IMR-90 (cell line): ENCODE measurements at regions not wholly inside any gene's neighbourhood (a gene's known extent, or its start where the extent isn't known, plus 50 kb on each side); places are given as distances from the start of the nearest gene placed in this dataset.

Source experiments
- ATAC-seq: fragments of 200-7000 bp; cut with Tn5 transposase; 2 replicates; pipeline ENCODE4 v1.9.1; 2020; ENCODE audit warnings: low read depth, mild to moderate bottlenecking, moderate library complexity
- BruUV-seq: library from RNA; stranded (reverse); fragments of 400-500 nt; replicated peaks from 2 replicates; lab custom pipeline; 2021; lab: Mats Ljungman, UMichigan
- CTCF ChIA-PET: fragments of 300-600 bp; formaldehyde crosslinking; extraction: SDS; loops from one replicate; lab custom pipeline; 2021; ENCODE audit warnings: antibody characterized with exemption; lab: Yijun Ruan, JAX
- POLR2A ChIA-PET: fragments of 300-600 bp; sonication (Branson Sonifier 250); formaldehyde crosslinking; loops from one replicate; lab custom pipeline; 2022; ENCODE audit warnings: antibody characterized with exemption; ENCODE audit not compliant: unreplicated experiment; lab: Charles Lee
- DNase-seq: peaks from one replicate; pipeline ENCODE4 v3.0.0; 2013
- H2AFZ ChIP-seq: replicated peaks from 2 replicates; pipeline ENCODE3; 2013; ENCODE audit warnings: low read length, mild to moderate bottlenecking; ENCODE audit not compliant: poor library complexity
- H2AK5ac ChIP-seq: 2 replicates; pipeline ENCODE4 v1.6.1; 2013; ENCODE audit warnings: low read depth, low read length, inconsistent platforms
- H2AK9ac ChIP-seq: replicated peaks from 2 replicates; pipeline ENCODE3; 2013; ENCODE audit warnings: mild to moderate bottlenecking, low read depth, low read length, moderate library complexity; ENCODE audit not compliant: poor library complexity
- H2BK120ac ChIP-seq: 2 replicates; pipeline ENCODE4 v1.6.1; 2013; ENCODE audit warnings: low read depth, low read length, inconsistent platforms
- H2BK15ac ChIP-seq: 3 replicates; pipeline ENCODE4 v1.6.1; 2013; ENCODE audit warnings: low read depth, low read length, inconsistent platforms
- H2BK20ac ChIP-seq: 2 replicates; pipeline ENCODE4 v1.6.1; 2013; ENCODE audit warnings: low read depth, mild to moderate bottlenecking, inconsistent platforms, low read length, moderate library complexity
- H2BK5ac ChIP-seq: 2 replicates; pipeline ENCODE4 v1.6.1; 2013; ENCODE audit warnings: mild to moderate bottlenecking, low read depth, low read length, inconsistent platforms; ENCODE audit not compliant: poor library complexity, severe bottlenecking
- H3K14ac ChIP-seq: replicated peaks from 2 replicates; pipeline ENCODE4 v1.6.1; 2013; ENCODE audit warnings: low read depth, low read length, inconsistent platforms
- H3K18ac ChIP-seq: 2 replicates; pipeline ENCODE4 v1.6.1; 2013; ENCODE audit warnings: low read depth, low read length, control low read depth
- H3K23ac ChIP-seq: 2 replicates; pipeline ENCODE4 v1.6.1; 2013; ENCODE audit warnings: low read depth, low read length, inconsistent platforms
- H3K27ac ChIP-seq: 2 replicates; pipeline ENCODE4 v1.5.1; 2013; ENCODE audit warnings: mild to moderate bottlenecking, control low read depth, low read length; ENCODE audit not compliant: insufficient read depth
- H3K27me3 ChIP-seq: 2 replicates; pipeline ENCODE4 v1.6.1; 2013; ENCODE audit warnings: low read length; ENCODE audit not compliant: control insufficient read depth, insufficient read depth
- H3K36me3 ChIP-seq: 2 replicates; pipeline ENCODE4 v1.6.1; 2013; ENCODE audit warnings: low read length, mixed read lengths; ENCODE audit not compliant: control insufficient read depth, insufficient read depth
- H3K4ac ChIP-seq: 2 replicates; pipeline ENCODE4 v1.6.1; 2013; ENCODE audit warnings: low read depth, low read length, inconsistent platforms
- H3K4me1 ChIP-seq: 2 replicates; pipeline ENCODE4 v1.6.1; 2013; ENCODE audit warnings: low read length, mixed read lengths; ENCODE audit not compliant: control insufficient read depth, insufficient read depth
- H3K4me2 ChIP-seq: 2 replicates; pipeline ENCODE4 v1.6.1; 2013; ENCODE audit warnings: low read depth, mild to moderate bottlenecking, control low read depth, low read length, moderate library complexity
- H3K4me3 ChIP-seq: 2 replicates; pipeline ENCODE4 v1.5.1; 2013; ENCODE audit warnings: low read depth, mild to moderate bottlenecking, control low read depth, low read length, moderate library complexity; ENCODE audit not compliant: insufficient read depth
- H3K56ac ChIP-seq: 2 replicates; pipeline ENCODE4 v1.6.1; 2013; ENCODE audit warnings: low read length, inconsistent platforms; ENCODE audit not compliant: insufficient read depth; ENCODE audit errors: extremely low read depth
- H3K79me1 ChIP-seq, 2 experiments: 2 replicates each; pipeline ENCODE4 v1.6.1; 2013; ENCODE audit warnings: low read length in 2 of 2, inconsistent platforms in 1 of 2, low read depth in 1 of 2
- H3K9ac ChIP-seq: 2 replicates; pipeline ENCODE4 v1.6.1; 2013; ENCODE audit warnings: low read depth, low read length, control low read depth
- H3K9me1 ChIP-seq: 2 replicates; pipeline ENCODE4 v1.6.1; 2013; ENCODE audit warnings: low read length, inconsistent platforms; ENCODE audit not compliant: insufficient read depth
- H3K9me3 ChIP-seq: 2 replicates; pipeline ENCODE4 v1.6.1; 2013; ENCODE audit warnings: low read length; ENCODE audit not compliant: control insufficient read depth, insufficient read depth
- H4K20me1 ChIP-seq: 2 replicates; pipeline ENCODE4 v1.6.1; 2013; ENCODE audit warnings: low read length, inconsistent platforms; ENCODE audit not compliant: insufficient read depth
- H4K5ac ChIP-seq: 2 replicates; pipeline ENCODE4 v1.6.1; 2013; ENCODE audit warnings: mild to moderate bottlenecking, low read depth, low read length, control low read depth
- H4K8ac ChIP-seq, 2 experiments: 2 replicates each; pipeline ENCODE4 v1.6.1; 2013; ENCODE audit warnings: low read depth in 2 of 2, low read length in 2 of 2, control low read depth in 1 of 2, inconsistent platforms in 1 of 2
- H4K91ac ChIP-seq: 2 replicates; pipeline ENCODE4 v1.6.1; 2013; ENCODE audit warnings: low read depth, low read length, inconsistent platforms; ENCODE audit not compliant: insufficient read depth
- SMC3 ChIP-seq: fragments of 150-350 bp; IDR thresholded peaks from 2 replicates; pipeline ENCODE4 v1.6.1; 2016; ENCODE audit warnings: low read depth, mild to moderate bottlenecking, antibody characterized with exemption, low read length, moderate library complexity
- WGBS, 2 experiments: methylation state at CpG; one replicate each; pipeline versions ENCODE4 v1.1.5 to v1.1.7; 2013; ENCODE audit warnings: missing lambda C conversion rate in 2 of 2; ENCODE audit not compliant: insufficient read length in 1 of 2; ENCODE audit errors: extremely low coverage in 2 of 2; 5-methylcytosine and 5-hydroxymethylcytosine counted together
- dilution Hi-C: fragments of 300-500 bp; cut with HindIII; formaldehyde crosslinking; loops from one replicate; pipeline ENCODE4 v1.14.3; 2018; ENCODE audit warnings: low sequenced_read_pairs; ENCODE audit not compliant: unreplicated experiment
- in situ Hi-C: fragments of 300-500 bp; cut with MboI; formaldehyde crosslinking; loops from 3 replicates; pipeline ENCODE4 v1.14.3; 2019; ENCODE audit warnings: low sequenced_read_pairs, inconsistent platforms, mixed read lengths
- intact Hi-C: fragments of 100-400 bp; cut with micrococcal nuclease; formaldehyde crosslinking; loops from 2 replicates; pipeline ENCODE4 v1.10.0; 2022

DNA sequence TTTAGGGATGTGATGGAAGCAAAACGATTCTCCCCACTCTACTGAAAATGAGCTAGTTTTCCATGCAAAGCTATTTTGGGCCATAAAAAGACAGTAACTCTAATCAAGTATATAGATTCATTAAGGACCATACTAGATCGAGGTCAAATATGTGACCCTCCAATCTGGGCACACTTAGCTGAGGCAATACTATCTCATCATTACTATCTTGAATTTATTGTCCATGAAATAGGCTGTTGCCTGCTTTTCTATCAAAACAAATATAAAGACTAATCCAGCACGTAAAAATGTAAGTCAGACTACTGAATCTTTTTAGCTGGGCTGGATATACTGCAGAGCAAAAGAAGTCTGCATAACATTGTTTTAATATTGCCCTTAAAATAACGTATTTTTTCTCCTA, 943.1 kb downstream of the NR2F1-AS1 start:
- Histone ChIP-seq H4K20me1 (no peaks in the 10 kb centered on the region), H3K4ac (no peak overlapping the region), H3K4me2 (no peak overlapping the region), H3K27me3 (no peaks in the 10 kb centered on the region), H2BK5ac (no peak overlapping the region), H2BK120ac (no peak overlapping the region), H2BK20ac (no peak overlapping the region), H3K27ac (no peak overlapping the region), H3K18ac (no peak overlapping the region), H4K91ac (no peak overlapping the region), H4K5ac (no peak overlapping the region), H3K36me3 (no peaks in the 10 kb centered on the region), H2BK15ac (no peak overlapping the region), H3K9me1 (0 out of 2 replicates have a peak, but pooled peaks cover 3% of the 10 kb centered on the region), H3K56ac (no peak overlapping the region), H3K23ac (no peak overlapping the region), H3K4me1 (peaks cover 9% of the 10 kb centered on the region), H3K79me1 (no peaks in the 10 kb centered on the region), H3K9me3 (no peaks in the 10 kb centered on the region), H2AK9ac (no peak overlapping the region), H4K8ac (no peak overlapping the region), H2AFZ (no peak overlapping the region), H3K4me3 (no peak overlapping the region), H3K9ac (no peak overlapping the region), H3K14ac (no peak overlapping the region), H2AK5ac (no peak overlapping the region)
- DNase-seq = no peak
- CTCF ChIA-PET = no interaction called here
- intact Hi-C loops = no loop called here
- dilution Hi-C loops = no loop called here
- POLR2A ChIA-PET = no interaction called here
- in situ Hi-C loops = no loop called here
- TF ChIP-seq SMC3 = no peak
- WGBS, 2 experiments = no CpG with 5 or more reads among the region's 4 CpGs
- no TSS peak for BruUV-seq
- no peak for ATAC-seq
